Esophagus muscularis mucosa (tissue), 3 donors: ENCODE measurements at regions not wholly inside any gene's neighbourhood (a gene's known extent, or its start where the extent isn't known, plus 50 kb on each side); places are given as distances from the start of the nearest gene placed in this dataset.
"Not testable (repeated sequence)": the region's sequence is repeated elsewhere in the genome, so short reads cannot be mapped to it uniquely, and the experiment has no call there.

ENCODE experiments used
- POLR2A ChIP-seq: fragments of 450-650 bp; IDR thresholded peaks from one replicate; pipeline ENCODE4 v1.6.1; 2017; ENCODE audit warnings: antibody characterized with exemption, moderate library complexity, mild to moderate bottlenecking, low read depth
- TF ChIP-seq, protein P1 (sequence below), 3 experiments: fragments of 200-600 bp in 2 of 3; fragments of 450-650 bp in 1 of 3; sonication (generic) in 2 of 3; IDR thresholded peaks; one replicate each; pipeline ENCODE4 v1.5.1; 2017 to 2019; ENCODE audit warnings: antibody characterized with exemption in 3 of 3, mild to moderate bottlenecking in 2 of 3, moderate library complexity in 1 of 3

DNA sequence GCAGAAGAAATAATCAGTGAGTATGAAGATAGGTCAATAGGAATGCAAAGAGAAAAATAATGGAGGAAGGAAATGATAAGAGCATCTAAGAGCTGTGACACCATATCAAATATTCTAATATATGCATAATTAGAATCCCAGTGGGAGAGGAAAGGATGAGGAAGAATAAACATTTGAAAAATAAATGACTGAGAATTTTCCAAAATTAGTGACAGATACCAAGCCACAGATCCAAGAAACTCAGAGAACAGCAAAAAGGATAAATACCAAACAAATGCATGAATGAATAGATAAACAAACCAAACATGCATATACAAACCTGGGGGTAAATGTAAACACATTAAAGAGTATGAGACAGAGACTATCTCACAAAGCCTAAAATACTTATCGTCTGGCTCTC lies 101.4 kb downstream of the PRR15 start:
- not testable (repeated sequence) for TF ChIP-seq POLR2A
- TF ChIP-seq, protein P1, sequence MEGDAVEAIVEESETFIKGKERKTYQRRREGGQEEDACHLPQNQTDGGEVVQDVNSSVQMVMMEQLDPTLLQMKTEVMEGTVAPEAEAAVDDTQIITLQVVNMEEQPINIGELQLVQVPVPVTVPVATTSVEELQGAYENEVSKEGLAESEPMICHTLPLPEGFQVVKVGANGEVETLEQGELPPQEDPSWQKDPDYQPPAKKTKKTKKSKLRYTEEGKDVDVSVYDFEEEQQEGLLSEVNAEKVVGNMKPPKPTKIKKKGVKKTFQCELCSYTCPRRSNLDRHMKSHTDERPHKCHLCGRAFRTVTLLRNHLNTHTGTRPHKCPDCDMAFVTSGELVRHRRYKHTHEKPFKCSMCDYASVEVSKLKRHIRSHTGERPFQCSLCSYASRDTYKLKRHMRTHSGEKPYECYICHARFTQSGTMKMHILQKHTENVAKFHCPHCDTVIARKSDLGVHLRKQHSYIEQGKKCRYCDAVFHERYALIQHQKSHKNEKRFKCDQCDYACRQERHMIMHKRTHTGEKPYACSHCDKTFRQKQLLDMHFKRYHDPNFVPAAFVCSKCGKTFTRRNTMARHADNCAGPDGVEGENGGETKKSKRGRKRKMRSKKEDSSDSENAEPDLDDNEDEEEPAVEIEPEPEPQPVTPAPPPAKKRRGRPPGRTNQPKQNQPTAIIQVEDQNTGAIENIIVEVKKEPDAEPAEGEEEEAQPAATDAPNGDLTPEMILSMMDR (IDR thresholded peaks at IDR 0.05) = not testable (repeated sequence)
